Putamen (tissue), 1 donor: ENCODE measurements at regions not wholly inside any gene's neighbourhood (a gene's known extent, or its start where the extent isn't known, plus 50 kb on each side); places are given as distances from the start of the nearest gene placed in this dataset.

Experiments
- DNase-seq: peaks from one replicate; pipeline ENCODE4 v3.0.0-alpha.2; 2016; ENCODE audit warnings: low spot score

GRCh38 chr6:8589941-8590729 lies 154.8 kb upstream of the SLC35B3 start:
- DNase-seq = no peak

- no peak for DNase-seq
These were observed 152.8 kb upstream of the SLC35B3 start for GRCh38 chr6:8588176-8588575.

- no peak for DNase-seq
These were observed 147.9 kb upstream of the SLC35B3 start for GRCh38 chr6:8583291-8583690.

- DNase-seq = no peak
These were observed 144.0 kb upstream of the SLC35B3 start for GRCh38 chr6:8579372-8579771.

GRCh38 chr6:8578006-8578405 lies 142.7 kb upstream of the SLC35B3 start:
- no peak for DNase-seq

- no peak for DNase-seq
These were observed 139.6 kb upstream of the SLC35B3 start for GRCh38 chr6:8574749-8575468.

GRCh38 chr6:8574311-8574710 lies 139.0 kb upstream of the SLC35B3 start:
- DNase-seq = no peak

GRCh38 chr6:8570256-8570920 lies 135.0 kb upstream of the SLC35B3 start:
- no peak for DNase-seq

GRCh38 chr6:8562125-8562524 lies 126.8 kb upstream of the SLC35B3 start:
- DNase-seq = no peak

GRCh38 chr6:8558953-8559352 lies 123.6 kb upstream of the SLC35B3 start:
- DNase-seq = no peak

- DNase-seq = no peak
These were observed 121.8 kb upstream of the SLC35B3 start for GRCh38 chr6:8557014-8557748.

GRCh38 chr6:8556370-8557013 lies 121.1 kb upstream of the SLC35B3 start:
- no peak for DNase-seq

GRCh38 chr6:8551993-8552392 lies 116.6 kb upstream of the SLC35B3 start:
- no peak for DNase-seq

GRCh38 chr6:8551386-8551785 lies 116.0 kb upstream of the SLC35B3 start:
- no peak for DNase-seq

- no peak for DNase-seq
These were observed 113.9 kb upstream of the SLC35B3 start for GRCh38 chr6:8549074-8549790.

GRCh38 chr6:8546496-8546895 lies 111.2 kb upstream of the SLC35B3 start:
- DNase-seq = no peak

GRCh38 chr6:8545336-8545735 lies 110.0 kb upstream of the SLC35B3 start:
- no peak for DNase-seq

- no peak for DNase-seq
These were observed 108.4 kb upstream of the SLC35B3 start for GRCh38 chr6:8543714-8544113.

- DNase-seq = no peak
These were observed 104.1 kb upstream of the SLC35B3 start for GRCh38 chr6:8539453-8539852.

- DNase-seq = no peak
These were observed 100.8 kb upstream of the SLC35B3 start for GRCh38 chr6:8536122-8536521.

GRCh38 chr6:8535519-8535918 lies 100.2 kb upstream of the SLC35B3 start:
- no peak for DNase-seq
